Left cardiac atrium (tissue), 4 donors: ENCODE measurements at regions not wholly inside any gene's neighbourhood (a gene's known extent, or its start where the extent isn't known, plus 50 kb on each side); places are given as distances from the start of the nearest gene placed in this dataset.

Experiments used
- ATAC-seq, 2 donors: fragments of 200-7000 bp; cut with Tn5 transposase; one replicate each; pipeline ENCODE4 v1.9.1; 2020; ENCODE audit warnings: mild to moderate bottlenecking in 2 of 2, moderate library complexity in 2 of 2
- DNase-seq: peaks from one replicate; pipeline ENCODE4 v3.0.0-alpha.2; 2020
- intact Hi-C, 2 donors: fragments of 100-400 bp; cut with DNase I; formaldehyde crosslinking; loops; one replicate each; pipeline versions ENCODE4 v1.14.1 to v1.15.1; 2022 to 2023
- donor health status: DM: no; HTN: yes; CAD: no.
- donor health status: DM: no; HTN: yes; CAD: no; lungs with severe emphysema.
- donor health status: DM: yes; HTN: yes; CAD: no.
- donor health status: Dilated cardiomyopathy.

DNA sequence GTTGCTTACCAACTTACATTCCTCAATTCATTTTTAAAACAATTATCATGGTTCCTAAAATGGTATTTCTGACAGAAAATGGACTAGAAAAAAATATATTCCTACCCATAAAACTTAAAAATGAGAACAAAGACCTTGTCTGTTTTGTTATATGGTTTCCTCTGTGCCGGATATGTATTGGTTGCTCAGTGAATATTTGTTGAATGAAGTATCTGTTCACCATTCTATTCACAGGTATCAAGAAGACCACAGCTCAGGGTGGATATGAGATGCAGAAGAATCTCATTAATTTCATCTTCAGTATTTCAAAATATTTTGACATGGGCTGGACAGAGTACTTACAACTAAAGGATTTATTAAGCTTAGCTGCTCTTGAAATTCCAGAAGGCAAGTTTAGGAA lies 58.1 kb downstream of the TUSC7 start:
- ATAC-seq (no peak), DNase-seq (no peak)
- intact Hi-C loops, result no loop called here

DNA sequence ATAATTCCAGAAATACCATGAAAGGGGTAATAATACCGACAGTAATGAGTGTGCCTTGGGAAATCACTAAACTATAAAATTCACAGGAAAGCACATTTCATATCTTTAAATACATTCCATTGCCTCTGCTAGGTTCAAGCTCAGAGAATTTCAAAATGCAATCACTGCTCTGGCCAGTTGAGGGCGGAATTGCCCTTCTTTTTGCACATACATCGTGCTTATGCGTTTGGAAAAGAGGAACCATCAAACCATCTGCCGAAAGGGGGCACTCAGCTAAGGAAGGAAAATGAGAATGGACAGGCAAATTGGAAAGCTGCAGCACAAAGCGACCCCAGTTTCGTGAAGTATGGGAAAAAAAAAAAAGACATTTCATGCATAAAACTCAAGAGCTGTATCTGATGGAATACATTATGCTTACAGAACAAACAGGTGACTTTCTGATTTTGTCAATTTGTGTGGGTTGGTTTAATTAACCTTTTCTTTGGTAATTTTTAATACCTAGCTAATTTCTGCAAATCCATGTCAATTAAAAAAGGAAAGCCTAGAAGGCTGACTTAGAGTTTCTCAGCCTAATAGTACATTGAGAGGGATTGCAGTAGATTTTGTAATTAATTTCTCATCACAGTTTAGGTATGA lies 61.4 kb downstream of the TUSC7 start:
- intact Hi-C loops, result no loop called here
- peak; percentile 34 for DNase-seq
- ATAC-seq, result peak in 1 of 2 donors; percentile 64

GRCh38 chr3:116776880-116777785 lies 67.6 kb downstream of the TUSC7 start:
- intact Hi-C loops, result no loop called here
- DNase-seq, result no peak
- ATAC-seq, result no peak

- DNase-seq (no peak), ATAC-seq (no peak)
- intact Hi-C loops, result no loop called here
These were observed 75.6 kb downstream of the TUSC7 start for GRCh38 chr3:116785226-116785625.

GRCh38 chr3:116802651-116803050 lies 93.1 kb downstream of the TUSC7 start:
- intact Hi-C loops, result no loop called here
- DNase-seq (no peak), ATAC-seq (no peak)

GRCh38 chr3:116806351-116806750 lies 96.8 kb downstream of the TUSC7 start:
- intact Hi-C loops, result no loop called here
- no peak for ATAC-seq

GRCh38 chr3:116808725-116809124 lies 99.1 kb downstream of the TUSC7 start:
- DNase-seq, result no peak
- no peak for ATAC-seq
- intact Hi-C loops, result no loop called here

More at GRCh38 chr3:116806351-116806750, 96.8 kb downstream of the TUSC7 start:
- DNase-seq, result no peak

DNA sequence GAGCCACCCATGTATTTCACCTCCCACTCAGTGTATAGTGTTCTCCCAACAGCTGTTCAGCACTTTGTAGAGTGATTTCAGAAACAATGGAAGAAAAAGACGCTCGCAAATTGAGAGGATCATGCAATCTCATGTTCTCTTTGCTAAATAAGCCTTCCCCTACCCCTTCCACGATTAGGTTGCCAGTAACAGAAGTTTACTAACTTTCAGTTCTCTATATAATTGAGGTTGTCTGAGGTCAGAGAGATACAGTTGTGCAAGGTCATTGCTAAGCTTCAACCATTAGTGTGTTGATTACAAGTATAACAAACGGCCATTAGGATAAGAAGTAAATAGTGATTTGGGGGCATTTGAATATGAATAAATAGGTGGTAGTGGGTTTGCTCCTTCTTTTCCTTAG lies 99.6 kb downstream of the TUSC7 start:
- ATAC-seq, result no peak
- intact Hi-C loops, result no loop called here
- DNase-seq, result no peak

- ATAC-seq, result no peak
- intact Hi-C loops, result no loop called here
- DNase-seq, result no peak
These were observed 102.2 kb downstream of the TUSC7 start for GRCh38 chr3:116811754-116812153.

GRCh38 chr3:116812949-116813348 lies 103.4 kb downstream of the TUSC7 start:
- intact Hi-C loops, result no loop called here
- no peak for ATAC-seq
- DNase-seq, result no peak

- ATAC-seq (no peak), DNase-seq (no peak)
- intact Hi-C loops, result no loop called here
These were observed 105.7 kb downstream of the TUSC7 start for GRCh38 chr3:116815321-116815720.

DNA sequence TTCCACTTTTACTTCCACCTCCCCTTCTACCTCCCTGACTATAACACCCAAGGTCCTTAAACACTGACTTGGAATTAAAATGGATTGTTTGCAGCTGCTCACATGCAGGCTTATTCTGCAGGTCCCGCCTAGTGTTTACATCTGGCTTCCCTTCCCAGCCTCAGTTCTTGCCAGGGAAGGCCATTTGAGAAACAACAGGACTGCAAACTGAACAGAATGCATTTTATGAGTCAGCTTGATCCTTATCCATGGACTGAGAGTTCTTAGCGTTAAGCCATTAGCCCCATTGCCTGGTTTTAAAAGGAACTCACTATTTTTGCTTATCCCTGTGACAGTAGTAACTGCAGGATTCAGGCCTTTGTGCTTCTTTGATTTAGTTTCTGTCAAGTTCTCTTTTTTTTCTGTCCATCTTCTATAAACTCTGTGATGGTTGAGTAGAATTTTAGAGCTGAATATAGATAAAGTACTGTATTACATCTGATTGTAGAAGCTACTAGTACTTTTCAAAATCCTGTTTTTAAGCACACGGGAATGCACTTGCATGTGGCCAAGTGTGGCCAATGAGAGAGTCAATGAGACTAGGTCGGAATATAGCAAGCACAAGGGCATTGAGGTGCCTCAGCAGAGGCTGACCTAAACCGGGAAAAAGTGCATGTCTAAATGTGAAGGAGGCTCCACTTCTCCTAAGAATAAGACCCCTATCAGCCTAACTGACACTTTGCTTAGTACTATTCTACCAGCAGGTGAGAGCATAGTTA lies 106.4 kb downstream of the TUSC7 start:
- DNase-seq (no peak), ATAC-seq (no peak)
- intact Hi-C loops, result no loop called here

- intact Hi-C loops, result no loop called here
- no peak for DNase-seq
- no peak for ATAC-seq
These were observed 111.8 kb downstream of the TUSC7 start for GRCh38 chr3:116821371-116821770.

- ATAC-seq, result no peak
- DNase-seq, result no peak
- intact Hi-C loops, result no loop called here
These were observed 114.6 kb downstream of the TUSC7 start for GRCh38 chr3:116824208-116824607.

- DNase-seq, result no peak
- no peak for ATAC-seq
- intact Hi-C loops, result no loop called here
These were observed 123.6 kb downstream of the TUSC7 start for GRCh38 chr3:116833202-116833601.

DNA sequence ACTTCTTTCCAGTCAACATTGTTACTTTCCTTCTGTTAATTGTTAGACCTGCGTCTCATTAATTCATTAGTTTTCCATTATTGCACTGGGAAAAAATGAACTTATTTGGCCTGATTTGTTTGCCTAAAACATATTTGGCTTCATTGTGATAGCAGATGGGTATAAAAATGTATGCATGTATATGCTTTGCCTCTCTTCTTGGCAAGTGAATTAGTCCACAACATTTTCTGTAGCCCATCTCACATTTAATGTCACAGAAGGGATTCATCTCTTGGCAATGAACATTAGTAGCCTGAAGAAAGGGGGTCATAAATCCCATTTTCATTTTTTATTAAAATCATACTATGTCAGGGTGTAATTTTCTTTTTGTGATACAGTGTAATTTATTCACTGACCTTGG lies 125.2 kb downstream of the TUSC7 start:
- DNase-seq (no peak), ATAC-seq (no peak)
- intact Hi-C loops, result no loop called here

DNA sequence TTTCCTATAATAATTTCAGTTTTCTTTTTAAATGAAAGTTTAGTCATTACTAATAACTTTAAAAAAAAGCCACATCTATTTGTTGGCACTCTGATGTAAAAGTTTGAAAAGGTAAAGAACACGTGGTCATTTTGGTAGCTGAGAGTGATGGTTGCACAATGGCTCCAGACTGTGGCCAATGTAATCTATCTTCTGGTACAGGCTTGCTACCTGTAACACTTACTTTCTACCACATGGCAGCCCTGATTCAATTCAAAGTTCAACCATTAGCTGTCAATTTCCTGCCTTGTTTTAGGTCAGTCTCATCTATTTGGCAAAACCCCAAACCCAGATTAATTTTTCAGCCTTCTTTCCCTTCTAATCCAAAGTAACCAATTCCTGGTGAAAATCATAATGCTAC lies 126.1 kb downstream of the TUSC7 start:
- ATAC-seq, result no peak
- intact Hi-C loops, result no loop called here

GRCh38 chr3:116836286-116836685 lies 126.7 kb downstream of the TUSC7 start:
- intact Hi-C loops, result no loop called here
- DNase-seq (no peak), ATAC-seq (no peak)

More for the DNA sequence above, 126.1 kb downstream of the TUSC7 start:
- DNase-seq, result no peak

DNA sequence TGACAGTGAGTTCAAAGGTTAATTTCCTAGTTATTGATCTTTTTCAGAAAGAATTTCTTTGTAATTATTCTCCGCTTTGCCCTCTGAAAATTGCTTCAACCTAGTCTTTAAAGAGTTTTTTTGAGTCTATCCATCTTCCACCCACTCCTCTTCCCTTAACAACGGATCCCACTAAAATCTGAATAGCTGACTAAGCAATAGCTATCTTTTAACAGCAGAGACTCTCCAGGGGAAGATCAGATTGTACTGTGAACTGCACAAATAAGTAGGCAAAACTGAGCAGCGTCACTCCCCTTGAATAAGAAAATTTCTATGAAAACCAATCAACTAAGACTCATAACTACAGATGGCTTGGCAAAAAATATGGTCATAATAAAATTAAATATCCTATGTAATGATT lies 127.9 kb downstream of the TUSC7 start:
- intact Hi-C loops, result no loop called here
- ATAC-seq, result no peak
- DNase-seq, result no peak
